ENCODE measurements at regions not wholly inside any gene's neighbourhood (a gene's known extent, or its start where the extent isn't known, plus 50 kb on each side); places are given as distances from the start of the nearest gene placed in this dataset.

DNA sequence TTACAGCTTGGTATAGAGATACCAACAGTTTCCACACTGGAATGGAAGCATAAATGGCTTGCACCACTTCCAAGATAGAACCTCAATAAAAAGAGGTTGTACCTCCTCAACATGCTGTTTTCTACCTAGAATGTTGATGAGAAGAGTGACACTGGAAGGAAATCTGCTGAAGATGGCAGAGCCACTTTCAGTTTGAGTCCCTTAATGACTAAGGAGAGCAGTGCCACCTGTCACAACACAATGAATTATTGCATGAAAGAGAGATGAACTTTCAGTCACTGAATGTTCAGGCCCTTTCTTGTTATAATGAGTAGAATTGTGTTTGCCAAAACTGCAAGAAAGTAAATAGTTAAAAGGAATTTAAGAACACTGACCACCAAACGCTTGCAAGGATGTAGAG is 958.5 kb downstream of the DTWD2 start:
- H3K4me1 ChIP-seq, result no peaks in the 10 kb centered on the region
- H3K9me3 ChIP-seq, result no peaks in the 10 kb centered on the region
- H3K36me3 ChIP-seq, result no peaks in the 10 kb centered on the region
- no peak overlapping the region for H3K4me3 ChIP-seq (replicated peaks in 1 of 3)
- TF ChIP-seq POLR2A (IDR thresholded peaks at IDR 0.05), result no peak
- TF ChIP-seq, protein P1, sequence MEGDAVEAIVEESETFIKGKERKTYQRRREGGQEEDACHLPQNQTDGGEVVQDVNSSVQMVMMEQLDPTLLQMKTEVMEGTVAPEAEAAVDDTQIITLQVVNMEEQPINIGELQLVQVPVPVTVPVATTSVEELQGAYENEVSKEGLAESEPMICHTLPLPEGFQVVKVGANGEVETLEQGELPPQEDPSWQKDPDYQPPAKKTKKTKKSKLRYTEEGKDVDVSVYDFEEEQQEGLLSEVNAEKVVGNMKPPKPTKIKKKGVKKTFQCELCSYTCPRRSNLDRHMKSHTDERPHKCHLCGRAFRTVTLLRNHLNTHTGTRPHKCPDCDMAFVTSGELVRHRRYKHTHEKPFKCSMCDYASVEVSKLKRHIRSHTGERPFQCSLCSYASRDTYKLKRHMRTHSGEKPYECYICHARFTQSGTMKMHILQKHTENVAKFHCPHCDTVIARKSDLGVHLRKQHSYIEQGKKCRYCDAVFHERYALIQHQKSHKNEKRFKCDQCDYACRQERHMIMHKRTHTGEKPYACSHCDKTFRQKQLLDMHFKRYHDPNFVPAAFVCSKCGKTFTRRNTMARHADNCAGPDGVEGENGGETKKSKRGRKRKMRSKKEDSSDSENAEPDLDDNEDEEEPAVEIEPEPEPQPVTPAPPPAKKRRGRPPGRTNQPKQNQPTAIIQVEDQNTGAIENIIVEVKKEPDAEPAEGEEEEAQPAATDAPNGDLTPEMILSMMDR (IDR thresholded peaks at IDR 0.05), result no peak
- DNase-seq, result no peak
- intact Hi-C loops (cut with DNase I), result no loop called here
- WGBS, 2 donors, result 87 to 90% methylated on average over 1 of the region's 1 CpG
- H3K27me3 ChIP-seq, result no peaks in the 10 kb centered on the region
- no peak overlapping the region for H3K27ac ChIP-seq

DNA sequence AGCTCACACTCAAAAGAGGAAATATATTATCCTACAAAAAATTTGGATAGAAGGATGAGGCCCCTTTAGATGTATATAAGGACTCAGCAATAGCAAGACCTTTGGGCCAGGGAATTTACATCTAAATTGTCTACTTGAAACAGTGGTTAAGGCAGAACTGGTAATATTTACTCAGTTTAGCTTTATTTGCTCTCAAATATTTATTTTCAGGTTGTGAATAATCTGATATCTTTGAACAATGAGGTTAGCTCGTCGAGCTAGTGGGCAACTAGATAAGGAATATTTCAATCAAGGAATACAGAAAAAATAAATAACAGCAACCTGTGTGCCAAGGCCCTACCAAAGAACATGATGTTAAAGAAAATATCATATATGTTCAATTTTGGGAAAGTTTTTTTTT is 966.3 kb downstream of the DTWD2 start:
- Histone ChIP-seq H3K4me3 (replicated peaks in 1 of 3) (no peak overlapping the region), H3K36me3 (no peaks in the 10 kb centered on the region), H3K9me3 (no peaks in the 10 kb centered on the region), H3K4me1 (no peaks in the 10 kb centered on the region), H3K27me3 (no peaks in the 10 kb centered on the region), H3K27ac (no peak overlapping the region)
- WGBS, 2 donors, result 71 to 77% methylated on average over 2 of the region's 2 CpGs
- intact Hi-C loops (cut with DNase I), result no loop called here
- TF ChIP-seq, protein P1 (IDR thresholded peaks at IDR 0.05), result no peak
- no peak for TF ChIP-seq POLR2A (IDR thresholded peaks at IDR 0.05)
- no peak for DNase-seq

DNA sequence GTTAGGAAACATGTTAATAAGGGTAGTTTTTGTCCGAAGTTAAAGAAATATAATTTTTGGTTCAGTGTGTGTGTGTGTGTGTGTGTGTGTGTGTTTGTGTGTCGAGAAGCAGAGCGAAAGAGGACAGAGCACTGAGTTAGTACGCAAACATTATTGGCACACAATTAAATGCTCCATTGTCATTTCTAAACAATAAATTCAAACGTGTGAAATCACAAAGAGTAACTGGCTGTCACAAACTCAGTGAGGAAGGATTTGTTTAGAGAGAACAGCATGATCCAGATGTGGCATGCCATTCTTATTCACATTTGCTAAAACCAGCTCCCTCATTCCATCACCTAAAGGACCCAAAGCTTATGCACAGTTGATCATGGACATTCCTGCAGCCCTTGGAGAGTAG is 970.8 kb downstream of the DTWD2 start:
- Histone ChIP-seq H3K27ac (no peak overlapping the region), H3K4me3 (replicated peaks in 1 of 3) (no peak overlapping the region), H3K27me3 (no peaks in the 10 kb centered on the region), H3K4me1 (no peaks in the 10 kb centered on the region), H3K36me3 (no peaks in the 10 kb centered on the region), H3K9me3 (no peaks in the 10 kb centered on the region)
- WGBS, 2 donors, result 82 to 83% methylated on average over 5 of the region's 5 CpGs
- DNase-seq, result no peak
- intact Hi-C loops (cut with DNase I), result no loop called here
- TF ChIP-seq POLR2A (IDR thresholded peaks at IDR 0.05), result no peak

DNA sequence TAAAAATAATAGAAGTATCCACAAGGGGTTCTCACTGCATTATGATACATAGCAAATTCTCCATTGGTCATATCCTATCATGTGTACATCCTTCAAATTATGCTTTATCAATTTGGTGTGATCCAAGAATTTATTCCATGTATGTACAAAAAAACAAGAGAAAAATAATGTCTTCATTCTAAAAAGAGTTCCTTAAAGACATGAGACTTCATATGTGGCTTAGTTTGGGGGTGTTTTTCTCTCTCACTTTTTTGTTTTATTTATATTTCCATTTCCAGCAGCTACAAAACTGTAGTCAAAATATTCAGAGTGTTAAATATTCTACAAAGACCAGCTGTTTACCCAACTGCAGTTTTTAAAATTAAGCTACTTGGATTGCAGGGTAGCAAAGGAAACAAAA is 972.0 kb downstream of the DTWD2 start:
- TF ChIP-seq POLR2A (IDR thresholded peaks at IDR 0.05), result no peak
- TF ChIP-seq, protein P1 (IDR thresholded peaks at IDR 0.05), result no peak
- no peaks in the 10 kb centered on the region for H3K9me3 ChIP-seq
- no peaks in the 10 kb centered on the region for H3K36me3 ChIP-seq
- DNase-seq, result no peak
- H3K4me1 ChIP-seq, result no peaks in the 10 kb centered on the region
- H3K27ac ChIP-seq, result no peak overlapping the region
- H3K27me3 ChIP-seq, result no peaks in the 10 kb centered on the region
- H3K4me3 ChIP-seq (replicated peaks in 1 of 3), result no peak overlapping the region
- intact Hi-C loops (cut with DNase I), result no loop called here

DNA sequence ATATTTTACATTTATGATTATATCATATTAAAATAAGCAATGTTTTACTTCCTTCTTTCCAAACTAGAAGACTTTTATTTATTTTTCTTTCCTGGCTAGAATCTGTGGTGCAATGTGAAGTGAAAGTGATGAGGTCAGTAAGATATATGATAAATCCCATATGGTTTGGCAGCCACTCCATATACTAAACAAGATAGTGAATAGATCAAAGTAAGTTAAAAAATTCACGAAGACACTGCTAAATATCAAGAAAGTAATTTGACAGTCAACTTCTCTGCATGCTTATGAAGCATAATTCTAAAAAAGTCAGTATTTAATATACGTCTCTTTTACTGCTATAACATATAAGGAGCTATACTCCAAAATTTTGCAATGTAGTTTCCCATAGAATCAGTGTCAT is 972.8 kb downstream of the DTWD2 start:
- TF ChIP-seq POLR2A (IDR thresholded peaks at IDR 0.05), result no peak
- TF ChIP-seq, protein P1 (IDR thresholded peaks at IDR 0.05), result no peak
- intact Hi-C loops (cut with DNase I), result no loop called here
- no peaks in the 10 kb centered on the region for H3K27me3 ChIP-seq
- WGBS, 2 donors, result 87 to 89% methylated on average over 2 of the region's 2 CpGs
- no peaks in the 10 kb centered on the region for H3K9me3 ChIP-seq
- H3K4me3 ChIP-seq (replicated peaks in 1 of 3), result no peak overlapping the region
- no peaks in the 10 kb centered on the region for H3K36me3 ChIP-seq
- no peak for DNase-seq
- no peak overlapping the region for H3K27ac ChIP-seq
- no peaks in the 10 kb centered on the region for H3K4me1 ChIP-seq

DNA sequence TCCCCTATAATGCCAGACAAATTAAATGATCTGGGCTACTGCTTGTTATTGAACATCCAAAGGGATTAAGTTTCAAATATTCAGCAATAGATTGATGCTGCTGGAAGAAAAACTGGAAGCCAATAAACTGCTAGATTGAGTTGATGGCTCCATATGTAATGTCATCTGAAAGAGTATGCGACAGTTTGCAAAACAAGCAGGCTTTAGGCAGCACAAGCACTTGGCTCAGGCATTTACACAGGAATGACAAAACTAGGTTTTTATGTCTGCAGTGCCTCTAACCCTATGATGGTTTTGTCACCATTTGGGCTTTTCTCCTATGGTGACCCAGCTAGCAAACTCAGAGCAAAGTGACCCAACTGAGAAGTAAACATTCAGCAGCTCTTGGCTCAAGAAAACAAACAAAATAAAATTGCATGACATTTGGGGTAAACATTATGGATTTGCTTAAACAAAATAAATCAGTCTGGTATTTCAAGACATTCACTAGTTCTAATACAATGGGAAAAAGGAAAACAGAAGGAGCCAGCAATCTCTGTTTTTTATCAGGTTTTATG is 978.5 kb downstream of the DTWD2 start:
- H3K9me3 ChIP-seq, result no peaks in the 10 kb centered on the region

More for the DNA sequence above, 978.5 kb downstream of the DTWD2 start:
- Histone ChIP-seq H3K36me3 (no peaks in the 10 kb centered on the region), H3K27me3 (no peaks in the 10 kb centered on the region), H3K4me1 (no peaks in the 10 kb centered on the region), H3K27ac (no peak overlapping the region), H3K4me3 (replicated peaks in 1 of 3) (no peak overlapping the region)
- intact Hi-C loops (cut with DNase I), result no loop called here
- no peak for DNase-seq
- WGBS, 2 donors, result 62 to 78% methylated on average over 1 of the region's 1 CpG
- no peak for TF ChIP-seq POLR2A (IDR thresholded peaks at IDR 0.05)
- TF ChIP-seq, protein P1 (IDR thresholded peaks at IDR 0.05), result no peak

Data from thyroid gland (tissue), 4 donors.